ENCODE measurements at regions not wholly inside any gene's neighbourhood (a gene's known extent, or its start where the extent isn't known, plus 50 kb on each side); places are given as distances from the start of the nearest gene placed in this dataset.

DNA sequence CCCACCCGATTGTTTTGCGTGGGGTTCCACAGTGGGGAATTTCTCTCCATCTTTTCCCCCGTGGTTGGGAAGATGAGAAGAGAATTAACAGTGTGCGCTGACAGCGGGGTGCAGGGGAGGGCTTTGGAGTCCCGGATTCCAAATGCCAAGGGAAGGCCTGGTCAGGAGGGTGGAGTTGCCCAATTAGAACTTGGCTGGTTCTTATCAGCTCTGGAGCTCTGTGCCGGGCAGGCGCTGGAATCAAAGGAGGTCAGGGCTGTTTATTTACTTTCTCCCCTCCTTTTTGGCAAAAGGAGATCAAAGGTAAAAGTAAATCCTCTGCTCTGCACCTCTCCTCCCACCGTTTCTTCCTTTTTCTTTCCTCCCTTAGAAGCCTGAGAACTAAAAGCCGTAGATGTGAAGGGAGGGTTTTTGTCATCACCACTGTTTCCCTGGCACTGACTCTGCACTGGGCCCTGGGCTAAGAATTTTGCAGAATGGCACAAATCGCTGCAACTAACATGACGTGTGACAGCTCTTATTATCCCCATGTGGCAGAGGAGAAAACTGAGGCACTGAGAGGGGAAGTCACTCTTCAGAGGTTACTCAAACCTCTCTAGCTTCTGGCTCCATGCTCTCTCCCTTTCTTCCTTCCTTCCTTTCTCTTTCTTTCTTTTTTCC, 95.2 kb upstream of the ZNF716 start:
- DNase-seq (no peak), ATAC-seq (no peak)
- H3K4me1 ChIP-seq (ENCODE audit: control insufficient read depth, insufficient read depth, low read length), result no peaks in the 10 kb centered on the region
- no peak overlapping the region for H3K4me3 Mint-ChIP-seq
- no peak overlapping the region for H3K4me3 ChIP-seq (ENCODE audit: low read length)
- no peaks in the 10 kb centered on the region for H3K27me3 Mint-ChIP-seq (ENCODE audit: low read depth in 2 of 2)
- TF ChIP-seq, protein P1, sequence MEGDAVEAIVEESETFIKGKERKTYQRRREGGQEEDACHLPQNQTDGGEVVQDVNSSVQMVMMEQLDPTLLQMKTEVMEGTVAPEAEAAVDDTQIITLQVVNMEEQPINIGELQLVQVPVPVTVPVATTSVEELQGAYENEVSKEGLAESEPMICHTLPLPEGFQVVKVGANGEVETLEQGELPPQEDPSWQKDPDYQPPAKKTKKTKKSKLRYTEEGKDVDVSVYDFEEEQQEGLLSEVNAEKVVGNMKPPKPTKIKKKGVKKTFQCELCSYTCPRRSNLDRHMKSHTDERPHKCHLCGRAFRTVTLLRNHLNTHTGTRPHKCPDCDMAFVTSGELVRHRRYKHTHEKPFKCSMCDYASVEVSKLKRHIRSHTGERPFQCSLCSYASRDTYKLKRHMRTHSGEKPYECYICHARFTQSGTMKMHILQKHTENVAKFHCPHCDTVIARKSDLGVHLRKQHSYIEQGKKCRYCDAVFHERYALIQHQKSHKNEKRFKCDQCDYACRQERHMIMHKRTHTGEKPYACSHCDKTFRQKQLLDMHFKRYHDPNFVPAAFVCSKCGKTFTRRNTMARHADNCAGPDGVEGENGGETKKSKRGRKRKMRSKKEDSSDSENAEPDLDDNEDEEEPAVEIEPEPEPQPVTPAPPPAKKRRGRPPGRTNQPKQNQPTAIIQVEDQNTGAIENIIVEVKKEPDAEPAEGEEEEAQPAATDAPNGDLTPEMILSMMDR (IDR thresholded peaks at IDR 0.05), result no peak
- H3K4me1 Mint-ChIP-seq, result no peaks in the 10 kb centered on the region
- no peaks in the 10 kb centered on the region for H3K27me3 ChIP-seq (ENCODE audit: control insufficient read depth, insufficient read depth, low read length)
- H3K27ac ChIP-seq (ENCODE audit: low read length), result no peak overlapping the region
- intact Hi-C loops (cut with micrococcal nuclease), result no loop called here
- H3K36me3 ChIP-seq (ENCODE audit: control insufficient read depth, insufficient read depth, low read length), result no peaks in the 10 kb centered on the region
- H3K9me3 ChIP-seq (ENCODE audit: control insufficient read depth, insufficient read depth, low read length), result peaks cover 82% of the 10 kb centered on the region
- H3K36me3 Mint-ChIP-seq, result peaks cover 25% of the 10 kb centered on the region
- WGBS (ENCODE audit: insufficient coverage), result 80% methylated on average over 8 of the region's 12 CpGs
- peaks cover 15 to 25% of the 10 kb centered on the region in 2 donors for H3K9me3 Mint-ChIP-seq
- no peak overlapping the region for H3K27ac Mint-ChIP-seq

DNA sequence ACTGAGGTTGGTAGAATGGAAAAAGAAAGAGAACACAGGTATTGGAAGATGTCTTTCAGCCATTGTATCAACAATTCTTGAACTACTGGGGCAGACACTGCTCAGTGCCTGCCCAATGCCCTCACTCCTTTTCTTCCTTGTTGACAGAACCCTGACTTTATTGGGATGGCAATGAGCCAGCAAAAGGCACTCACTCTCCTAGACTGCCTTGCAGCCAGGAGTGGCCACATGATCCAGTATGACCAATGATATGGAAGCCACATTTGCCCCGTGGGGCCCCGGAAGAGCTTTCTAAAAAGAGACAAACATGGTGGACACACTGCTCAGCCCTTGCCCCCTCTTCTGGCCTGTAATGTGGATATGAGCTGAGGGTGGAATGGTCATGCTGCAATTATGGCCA, 88.6 kb upstream of the ZNF716 start:
- intact Hi-C loops (cut with micrococcal nuclease), result no loop called here
- H3K27ac Mint-ChIP-seq, result no peak overlapping the region
- no peak overlapping the region for H3K27ac ChIP-seq (ENCODE audit: low read length)
- H3K4me1 ChIP-seq (ENCODE audit: control insufficient read depth, insufficient read depth, low read length), result no peaks in the 10 kb centered on the region
- peaks cover 71% of the 10 kb centered on the region for H3K9me3 ChIP-seq (ENCODE audit: control insufficient read depth, insufficient read depth, low read length)
- no peak overlapping the region for H3K4me3 Mint-ChIP-seq
- peaks cover 20 to 29% of the 10 kb centered on the region in 2 donors for H3K9me3 Mint-ChIP-seq
- TF ChIP-seq, protein P1 (IDR thresholded peaks at IDR 0.05), result no peak
- 85% methylated on average over 2 of the region's 2 CpGs for WGBS (ENCODE audit: insufficient coverage)
- DNase-seq, result no peak
- H3K4me1 Mint-ChIP-seq, result no peaks in the 10 kb centered on the region
- peaks cover 14% of the 10 kb centered on the region for H3K36me3 Mint-ChIP-seq
- H3K27me3 Mint-ChIP-seq (ENCODE audit: low read depth in 2 of 2), result no peaks in the 10 kb centered on the region
- H3K4me3 ChIP-seq (ENCODE audit: low read length), result no peak overlapping the region
- ATAC-seq, result no peak
- H3K36me3 ChIP-seq (ENCODE audit: control insufficient read depth, insufficient read depth, low read length), result no peaks in the 10 kb centered on the region
- no peaks in the 10 kb centered on the region for H3K27me3 ChIP-seq (ENCODE audit: control insufficient read depth, insufficient read depth, low read length)

DNA sequence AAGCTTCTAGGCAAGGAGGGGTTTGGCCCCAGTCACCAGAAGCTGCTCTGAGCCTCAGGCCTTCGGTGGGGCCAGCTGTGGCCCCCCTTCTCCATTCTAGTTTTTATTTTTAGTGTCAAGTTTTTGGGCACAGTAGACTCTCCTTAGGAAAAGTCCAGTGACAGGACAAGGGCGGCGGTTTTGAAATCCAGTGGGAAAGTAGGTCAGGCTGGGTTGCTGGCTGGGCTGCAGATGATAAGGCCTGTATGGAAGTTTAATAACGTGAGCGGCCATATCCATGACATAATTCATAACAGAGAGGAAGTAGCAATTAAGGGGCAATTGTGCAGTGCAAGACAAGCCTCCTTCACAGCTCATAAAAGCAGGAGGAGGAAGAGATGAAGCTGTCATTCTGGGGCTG, 87.1 kb upstream of the ZNF716 start:
- DNase-seq, result no peak
- H3K27ac ChIP-seq (ENCODE audit: low read length), result no peak overlapping the region
- H3K27me3 ChIP-seq (ENCODE audit: control insufficient read depth, insufficient read depth, low read length), result no peaks in the 10 kb centered on the region
- no peaks in the 10 kb centered on the region for H3K4me1 ChIP-seq (ENCODE audit: control insufficient read depth, insufficient read depth, low read length)
- 78% methylated on average over 5 of the region's 5 CpGs for WGBS (ENCODE audit: insufficient coverage)
- ATAC-seq, result no peak
- no peaks in the 10 kb centered on the region for H3K4me1 Mint-ChIP-seq
- peaks cover 74% of the 10 kb centered on the region for H3K9me3 ChIP-seq (ENCODE audit: control insufficient read depth, insufficient read depth, low read length)
- H3K36me3 ChIP-seq (ENCODE audit: control insufficient read depth, insufficient read depth, low read length), result no peaks in the 10 kb centered on the region
- no peaks in the 10 kb centered on the region for H3K27me3 Mint-ChIP-seq (ENCODE audit: low read depth in 2 of 2)
- H3K36me3 Mint-ChIP-seq, result peaks cover 16% of the 10 kb centered on the region
- H3K4me3 ChIP-seq (ENCODE audit: low read length), result no peak overlapping the region
- no peak overlapping the region for H3K4me3 Mint-ChIP-seq
- intact Hi-C loops (cut with micrococcal nuclease), result no loop called here
- TF ChIP-seq, protein P1 (IDR thresholded peaks at IDR 0.05), result no peak
- H3K27ac Mint-ChIP-seq, result no peak overlapping the region
- peaks cover 25 to 31% of the 10 kb centered on the region in 2 donors for H3K9me3 Mint-ChIP-seq

DNA sequence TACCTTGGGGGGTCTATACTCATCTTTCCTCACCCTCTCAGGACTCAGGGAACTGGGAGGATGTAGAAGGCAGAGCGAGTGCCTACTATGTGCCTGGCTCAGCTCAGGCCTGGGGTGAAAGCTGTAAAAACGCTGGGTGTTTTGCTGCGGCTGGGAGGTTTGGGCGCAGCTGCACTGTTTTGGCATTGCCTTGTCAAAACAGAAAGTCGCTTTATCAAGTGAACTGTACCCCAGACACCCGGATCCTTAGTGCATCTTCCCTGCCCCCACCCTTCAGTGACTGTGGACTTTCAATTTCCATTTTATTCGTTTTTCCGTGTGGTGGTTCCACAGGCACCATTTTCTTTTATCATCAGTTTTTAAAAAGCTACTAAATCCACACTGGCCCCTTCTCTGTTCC, 86.7 kb upstream of the ZNF716 start:
- Histone ChIP-seq H3K4me3 (ENCODE audit: low read length) (no peak overlapping the region), H3K36me3 (ENCODE audit: control insufficient read depth, insufficient read depth, low read length) (no peaks in the 10 kb centered on the region), H3K9me3 (ENCODE audit: control insufficient read depth, insufficient read depth, low read length) (peaks cover 73% of the 10 kb centered on the region), H3K27ac (ENCODE audit: low read length) (no peak overlapping the region), H3K4me1 (ENCODE audit: control insufficient read depth, insufficient read depth, low read length) (no peaks in the 10 kb centered on the region), H3K27me3 (ENCODE audit: control insufficient read depth, insufficient read depth, low read length) (no peaks in the 10 kb centered on the region)
- TF ChIP-seq, protein P1 (IDR thresholded peaks at IDR 0.05), result no peak
- WGBS (ENCODE audit: insufficient coverage), result 79% methylated on average over 8 of the region's 8 CpGs
- no peak for ATAC-seq
- Mint-ChIP-seq H3K4me1 (no peaks in the 10 kb centered on the region), H3K36me3 (peaks cover 21% of the 10 kb centered on the region), H3K27me3 (ENCODE audit: low read depth in 2 of 2) (no peaks in the 10 kb centered on the region), H3K9me3 (peaks cover 26 to 36% of the 10 kb centered on the region in 2 donors), H3K4me3 (no peak overlapping the region), H3K27ac (no peak overlapping the region)
- intact Hi-C loops (cut with micrococcal nuclease), result no loop called here
- no peak for DNase-seq
